AG10803 (cell line): ENCODE measurements at regions not wholly inside any gene's neighbourhood (a gene's known extent, or its start where the extent isn't known, plus 50 kb on each side); places are given as distances from the start of the nearest gene placed in this dataset.

Experiments
- DNase-seq: peaks from one replicate; pipeline ENCODE4 v3.0.0; 2010; ENCODE audit warnings: low read depth
- H3K4me3 ChIP-seq: 2 replicates; pipeline ENCODE4 v1.5.1; 2011; ENCODE audit warnings: mild to moderate bottlenecking, low read length, control low read depth
- CTCF ChIP-seq: conservative IDR thresholded peaks from 2 replicates; pipeline ENCODE4 v1.5.1; 2011; ENCODE audit warnings: mild to moderate bottlenecking, low read length, control low read depth, inconsistent platforms

GRCh38 chr13:105336706-105337576 lies 1198.5 kb downstream of the EFNB2 start:
- no peak overlapping the region for H3K4me3 ChIP-seq
- no peak for TF ChIP-seq CTCF
- DNase-seq: peak; percentile 78

GRCh38 chr13:105334211-105334610 lies 1201.3 kb downstream of the EFNB2 start:
- DNase-seq: peak; percentile 71
- no peak for TF ChIP-seq CTCF
- H3K4me3 ChIP-seq: no peak overlapping the region

GRCh38 chr13:105333416-105333815 lies 1202.0 kb downstream of the EFNB2 start:
- peak; percentile 72 for DNase-seq
- no peak overlapping the region for H3K4me3 ChIP-seq
- TF ChIP-seq CTCF: no peak

GRCh38 chr13:105329359-105329758 lies 1206.1 kb downstream of the EFNB2 start:
- TF ChIP-seq CTCF: no peak
- DNase-seq: no peak
- no peak overlapping the region for H3K4me3 ChIP-seq

- no peak for DNase-seq
- no peak for TF ChIP-seq CTCF
- no peak overlapping the region for H3K4me3 ChIP-seq
Measured at GRCh38 chr13:105328212-105328611, 1207.2 kb downstream of the EFNB2 start.

GRCh38 chr13:105327581-105328126 lies 1207.8 kb downstream of the EFNB2 start:
- TF ChIP-seq CTCF: no peak
- DNase-seq: no peak
- H3K4me3 ChIP-seq: no peak overlapping the region

GRCh38 chr13:105319875-105320274 lies 1215.6 kb downstream of the EFNB2 start:
- no peak for TF ChIP-seq CTCF
- H3K4me3 ChIP-seq: no peak overlapping the region
- DNase-seq: no peak
